ENCODE measurements at regions not wholly inside any gene's neighbourhood (a gene's known extent, or its start where the extent isn't known, plus 50 kb on each side); places are given as distances from the start of the nearest gene placed in this dataset.

DNA sequence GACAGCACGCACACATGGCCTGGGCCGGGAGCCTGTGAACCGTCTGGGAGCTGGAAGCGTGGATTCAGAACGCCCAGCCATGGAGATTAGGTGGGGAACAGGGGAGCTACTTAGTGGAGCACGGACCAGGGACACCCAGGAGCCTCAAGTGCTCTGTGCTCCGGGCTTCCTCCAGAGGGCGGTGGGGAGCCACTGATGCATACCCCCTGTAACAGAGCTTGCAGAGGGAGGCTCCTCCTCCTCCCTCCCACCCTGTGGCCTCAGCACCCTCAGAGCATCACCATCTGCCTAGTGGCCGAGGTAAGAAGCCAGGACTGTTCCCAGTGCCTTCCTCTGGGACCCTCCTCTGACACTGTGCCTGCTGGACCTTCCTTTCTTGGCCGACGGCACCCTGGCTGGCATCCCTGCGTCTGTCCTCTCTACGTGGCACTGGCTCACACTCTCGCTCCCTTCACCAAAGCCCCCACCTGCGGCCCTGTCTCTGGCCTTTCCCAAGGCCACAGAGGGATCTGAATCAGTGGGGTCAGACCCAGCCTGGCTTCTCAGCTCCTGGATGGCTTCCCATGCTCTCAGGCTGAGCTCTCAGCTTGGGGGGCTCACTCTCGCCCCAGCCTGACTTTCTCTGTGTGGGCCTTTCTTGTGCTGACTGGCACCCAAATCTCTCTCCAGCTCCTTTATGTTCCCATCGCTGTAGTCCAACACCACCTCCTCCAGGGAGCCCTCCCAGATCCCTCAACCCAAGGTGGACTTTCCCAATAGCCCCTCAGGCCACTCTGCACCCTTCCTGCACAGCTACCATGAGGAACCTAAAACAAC lies 780.9 kb downstream of the BRD1 start:
- H3K4me3 ChIP-seq (ENCODE audit: low read depth, low read length): no peak overlapping the region
- TF ChIP-seq, protein P1, sequence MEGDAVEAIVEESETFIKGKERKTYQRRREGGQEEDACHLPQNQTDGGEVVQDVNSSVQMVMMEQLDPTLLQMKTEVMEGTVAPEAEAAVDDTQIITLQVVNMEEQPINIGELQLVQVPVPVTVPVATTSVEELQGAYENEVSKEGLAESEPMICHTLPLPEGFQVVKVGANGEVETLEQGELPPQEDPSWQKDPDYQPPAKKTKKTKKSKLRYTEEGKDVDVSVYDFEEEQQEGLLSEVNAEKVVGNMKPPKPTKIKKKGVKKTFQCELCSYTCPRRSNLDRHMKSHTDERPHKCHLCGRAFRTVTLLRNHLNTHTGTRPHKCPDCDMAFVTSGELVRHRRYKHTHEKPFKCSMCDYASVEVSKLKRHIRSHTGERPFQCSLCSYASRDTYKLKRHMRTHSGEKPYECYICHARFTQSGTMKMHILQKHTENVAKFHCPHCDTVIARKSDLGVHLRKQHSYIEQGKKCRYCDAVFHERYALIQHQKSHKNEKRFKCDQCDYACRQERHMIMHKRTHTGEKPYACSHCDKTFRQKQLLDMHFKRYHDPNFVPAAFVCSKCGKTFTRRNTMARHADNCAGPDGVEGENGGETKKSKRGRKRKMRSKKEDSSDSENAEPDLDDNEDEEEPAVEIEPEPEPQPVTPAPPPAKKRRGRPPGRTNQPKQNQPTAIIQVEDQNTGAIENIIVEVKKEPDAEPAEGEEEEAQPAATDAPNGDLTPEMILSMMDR (IDR thresholded peaks at IDR 0.05; ENCODE audit: control insufficient read depth, extremely low read depth, insufficient read depth): peak; percentile 55
- DNase-seq (ENCODE audit: low read depth): no peak

DNA sequence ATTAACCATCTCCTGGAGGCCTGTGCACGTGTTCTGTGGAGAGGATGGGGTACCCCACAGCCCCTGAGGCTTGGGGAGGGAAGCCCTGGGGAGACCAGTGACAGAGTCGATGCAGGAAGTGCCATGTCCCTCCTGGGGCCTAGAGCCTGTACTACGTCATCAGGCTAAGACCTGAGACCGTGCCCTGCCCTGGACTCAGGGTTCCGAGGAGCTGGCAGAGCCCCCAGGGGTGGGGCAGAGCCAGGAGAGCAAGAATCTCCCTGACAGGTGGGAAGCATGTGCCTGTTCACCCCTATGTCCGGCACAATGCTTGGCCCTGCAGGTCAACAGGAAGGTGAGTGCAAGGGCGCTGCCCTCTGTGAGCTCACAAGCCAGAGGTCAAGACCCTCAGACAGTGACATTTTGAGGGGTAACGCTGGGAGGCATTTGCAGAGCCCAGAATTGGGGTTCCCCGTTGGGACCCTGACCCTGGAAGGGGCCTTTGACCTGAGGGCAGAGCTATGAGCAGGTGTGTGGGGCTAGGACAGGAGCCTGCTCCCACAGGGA lies 781.6 kb downstream of the BRD1 start:
- TF ChIP-seq, protein P1 (IDR thresholded peaks at IDR 0.05; ENCODE audit: control insufficient read depth, extremely low read depth, insufficient read depth): no peak

DNA sequence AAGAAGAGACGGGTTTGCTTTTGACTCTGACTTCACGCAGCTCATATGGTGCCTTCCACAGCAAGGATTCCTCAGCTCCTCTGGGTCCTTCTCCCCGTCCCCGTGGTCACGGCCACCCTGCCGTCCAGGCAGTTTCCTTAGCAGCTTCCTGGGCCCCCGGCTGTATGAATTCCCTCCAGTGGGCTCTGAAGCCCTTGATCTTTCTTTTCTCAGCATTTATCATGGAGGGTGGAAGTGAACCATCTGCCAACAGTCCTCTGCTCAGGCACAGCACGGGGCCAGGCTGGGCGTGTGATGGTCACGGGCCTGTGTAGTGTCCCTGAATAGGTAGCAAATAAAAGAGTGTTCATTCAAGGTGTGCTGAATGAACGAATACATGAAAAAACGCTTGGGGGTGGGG lies 782.4 kb downstream of the BRD1 start:
- H3K4me3 ChIP-seq (ENCODE audit: low read depth, low read length): no peak overlapping the region
- TF ChIP-seq, protein P1 (IDR thresholded peaks at IDR 0.05; ENCODE audit: control insufficient read depth, extremely low read depth, insufficient read depth): no peak
- no peak for DNase-seq (ENCODE audit: low read depth)

More for the DNA sequence above, 781.6 kb downstream of the BRD1 start:
- H3K4me3 ChIP-seq (ENCODE audit: low read depth, low read length): no peak overlapping the region
- DNase-seq (ENCODE audit: low read depth): no peak

DNA sequence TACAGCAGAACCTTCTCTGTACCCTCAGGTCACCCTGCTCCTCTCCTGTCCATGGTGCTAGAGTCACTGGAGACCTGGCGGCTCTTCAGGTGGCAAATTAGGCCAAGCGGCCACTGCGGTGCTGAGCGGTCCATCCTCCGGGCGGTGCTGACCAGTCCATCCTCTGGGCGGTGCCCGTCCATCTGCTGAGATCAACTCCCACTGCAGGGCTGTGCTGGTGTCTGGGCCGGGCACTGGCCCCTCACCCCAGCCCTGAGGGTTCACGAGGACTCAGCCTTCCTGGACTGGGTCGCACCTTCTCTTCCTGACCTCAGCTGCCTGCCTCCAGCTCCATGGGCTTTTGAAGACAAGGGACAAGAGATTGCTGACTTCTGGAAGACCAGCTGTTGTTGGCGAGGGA lies 782.9 kb downstream of the BRD1 start:
- TF ChIP-seq, protein P1 (IDR thresholded peaks at IDR 0.05; ENCODE audit: control insufficient read depth, extremely low read depth, insufficient read depth): no peak

DNA sequence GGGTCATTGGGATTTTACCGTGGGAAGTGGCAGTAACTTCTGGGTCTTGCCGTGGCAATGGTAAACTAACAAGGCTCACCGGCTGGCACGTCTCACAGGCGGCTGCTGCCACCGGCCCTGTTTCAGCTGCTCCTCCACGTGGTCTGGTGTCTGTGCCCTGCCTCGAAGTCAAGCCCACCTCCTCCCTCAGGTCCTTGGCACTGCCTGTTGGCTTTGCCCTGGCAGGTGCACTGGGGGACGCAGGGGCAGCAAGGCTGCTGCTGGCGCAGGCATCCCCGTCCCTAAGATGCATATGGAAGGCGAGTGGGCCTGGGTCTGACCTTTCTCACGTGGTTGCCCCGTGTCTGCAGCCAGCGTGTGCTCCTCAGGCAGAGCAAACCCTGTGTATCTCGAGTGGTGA lies 783.6 kb downstream of the BRD1 start:
- no peak for DNase-seq (ENCODE audit: low read depth)
- TF ChIP-seq, protein P1 (IDR thresholded peaks at IDR 0.05; ENCODE audit: control insufficient read depth, extremely low read depth, insufficient read depth): no peak
- no peak overlapping the region for H3K4me3 ChIP-seq (ENCODE audit: low read depth, low read length)

More for the DNA sequence above, 782.9 kb downstream of the BRD1 start:
- no peak for DNase-seq (ENCODE audit: low read depth)
- H3K4me3 ChIP-seq (ENCODE audit: low read depth, low read length): no peak overlapping the region

DNA sequence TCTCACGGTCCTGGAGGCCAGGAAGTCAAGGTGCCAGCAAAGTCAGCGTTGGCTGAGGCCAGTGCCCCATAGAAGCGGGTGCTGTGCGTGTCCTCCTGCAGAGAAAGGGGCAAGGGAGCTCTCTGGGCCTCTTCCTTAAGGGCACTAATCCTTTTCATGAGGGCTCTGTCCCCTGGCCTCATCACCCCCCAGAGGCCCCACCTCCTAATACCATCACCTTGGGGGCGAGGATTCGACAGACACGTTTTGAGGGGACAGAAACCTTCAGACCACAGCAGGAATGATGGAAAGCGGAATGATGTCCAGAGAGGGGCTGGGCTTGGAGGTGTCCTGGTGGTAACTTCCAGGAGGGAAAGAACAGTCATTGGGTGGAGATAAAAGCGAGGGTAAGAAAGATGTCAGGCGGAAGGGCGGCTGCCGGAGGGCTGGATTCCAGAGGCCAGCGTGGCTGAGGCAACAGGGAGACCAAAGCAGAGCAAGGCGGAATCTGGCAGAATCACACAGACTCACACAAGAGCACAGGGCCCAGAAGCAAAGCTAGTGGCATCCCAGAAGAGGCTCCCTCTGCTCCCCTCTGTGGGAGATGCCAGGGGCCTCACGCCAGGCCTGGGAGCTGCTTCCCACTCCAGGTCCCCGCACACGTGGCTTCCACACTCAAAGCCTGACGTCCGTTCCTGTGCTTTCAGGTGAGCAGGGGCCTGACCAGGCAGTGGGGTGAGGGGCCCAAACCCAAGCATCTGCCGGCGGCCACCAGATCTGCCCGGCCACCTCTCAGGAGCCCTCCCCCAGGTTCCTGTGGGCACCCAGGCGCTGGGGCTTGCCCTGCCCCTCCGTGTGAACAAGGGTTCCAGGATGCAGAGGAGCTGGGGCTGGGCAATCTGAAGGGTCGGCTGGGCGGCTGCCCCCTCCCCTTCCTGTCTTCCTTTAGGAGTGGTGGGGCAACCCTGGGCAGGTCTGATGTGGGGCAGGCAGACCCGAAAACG lies 784.5 kb downstream of the BRD1 start:
- DNase-seq (ENCODE audit: low read depth): no peak
- no peak overlapping the region for H3K4me3 ChIP-seq (ENCODE audit: low read depth, low read length)
- TF ChIP-seq, protein P1 (IDR thresholded peaks at IDR 0.05; ENCODE audit: control insufficient read depth, extremely low read depth, insufficient read depth): no peak
